ENCODE measurements at regions not wholly inside any gene's neighbourhood (a gene's known extent, or its start where the extent isn't known, plus 50 kb on each side); places are given as distances from the start of the nearest gene placed in this dataset.
"Not testable (repeated sequence)": the region's sequence is repeated elsewhere in the genome, so short reads cannot be mapped to it uniquely, and the experiment has no call there.

GRCh38 chr1:105122041-105122440, 1372.3 kb downstream of the AMY1C start:
- H3K27ac Mint-ChIP-seq = no peak overlapping the region
- H3K36me3 Mint-ChIP-seq (ENCODE audit: low read depth) = no peaks in the 10 kb centered on the region
- H3K4me1 Mint-ChIP-seq = no peaks in the 10 kb centered on the region
- H3K9me3 Mint-ChIP-seq = peaks cover 7% of the 10 kb centered on the region
- H3K4me3 Mint-ChIP-seq = no peak overlapping the region
- no peak for ATAC-seq (replicated peaks)
- H3K27me3 Mint-ChIP-seq = no peaks in the 10 kb centered on the region

- H3K27ac Mint-ChIP-seq = no peak overlapping the region
- ATAC-seq (replicated peaks) = no peak
- peaks cover 15% of the 10 kb centered on the region for H3K9me3 Mint-ChIP-seq
- no peaks in the 10 kb centered on the region for H3K27me3 Mint-ChIP-seq
- no peak overlapping the region for H3K4me3 Mint-ChIP-seq
- no peaks in the 10 kb centered on the region for H3K36me3 Mint-ChIP-seq (ENCODE audit: low read depth)
- H3K4me1 Mint-ChIP-seq = no peaks in the 10 kb centered on the region
Measured at GRCh38 chr1:105137543-105138457, 1388.1 kb downstream of the AMY1C start.

- H3K4me1 Mint-ChIP-seq = no peaks in the 10 kb centered on the region
- no peak for ATAC-seq (replicated peaks)
- no peak overlapping the region for H3K27ac Mint-ChIP-seq
- no peaks in the 10 kb centered on the region for H3K27me3 Mint-ChIP-seq
- no peak overlapping the region for H3K4me3 Mint-ChIP-seq
- no peaks in the 10 kb centered on the region for H3K36me3 Mint-ChIP-seq (ENCODE audit: low read depth)
- H3K9me3 Mint-ChIP-seq = peaks cover 15% of the 10 kb centered on the region
Measured at GRCh38 chr1:105138458-105138893, 1388.8 kb downstream of the AMY1C start.

- Mint-ChIP-seq H3K4me3 (no peak overlapping the region), H3K36me3 (ENCODE audit: low read depth) (no peaks in the 10 kb centered on the region), H3K4me1 (no peaks in the 10 kb centered on the region), H3K27ac (no peak overlapping the region), H3K27me3 (no peaks in the 10 kb centered on the region), H3K9me3 (no peaks in the 10 kb centered on the region)
- no peak for ATAC-seq (replicated peaks)
Measured at GRCh38 chr1:105172788-105173187, 1423.1 kb downstream of the AMY1C start.

GRCh38 chr1:105180789-105181188, 1431.1 kb downstream of the AMY1C start:
- Mint-ChIP-seq H3K36me3 (ENCODE audit: low read depth) (no peaks in the 10 kb centered on the region), H3K27me3 (no peaks in the 10 kb centered on the region), H3K4me1 (no peaks in the 10 kb centered on the region), H3K4me3 (no peak overlapping the region), H3K9me3 (peaks cover 5% of the 10 kb centered on the region), H3K27ac (no peak overlapping the region)
- ATAC-seq (replicated peaks) = no peak

- H3K4me3 Mint-ChIP-seq = no peak overlapping the region
- ATAC-seq (replicated peaks) = no peak
Measured at GRCh38 chr1:105204836-105205371, 1455.2 kb downstream of the AMY1C start.

GRCh38 chr1:105208581-105208980, 1458.9 kb downstream of the AMY1C start:
- ATAC-seq (replicated peaks) = no peak
- Mint-ChIP-seq H3K27me3 (no peaks in the 10 kb centered on the region), H3K4me3 (no peak overlapping the region), H3K9me3 (peaks cover 7% of the 10 kb centered on the region), H3K27ac (no peak overlapping the region), H3K36me3 (ENCODE audit: low read depth) (no peaks in the 10 kb centered on the region), H3K4me1 (no peaks in the 10 kb centered on the region)

More at GRCh38 chr1:105204836-105205371, 1455.2 kb downstream of the AMY1C start:
- no peak overlapping the region for H3K27ac Mint-ChIP-seq
- no peaks in the 10 kb centered on the region for H3K36me3 Mint-ChIP-seq (ENCODE audit: low read depth)
- H3K27me3 Mint-ChIP-seq = no peaks in the 10 kb centered on the region
- H3K9me3 Mint-ChIP-seq = peaks cover 4% of the 10 kb centered on the region
- no peaks in the 10 kb centered on the region for H3K4me1 Mint-ChIP-seq

GRCh38 chr1:105210747-105211146, 1461.0 kb downstream of the AMY1C start:
- no peaks in the 10 kb centered on the region for H3K36me3 Mint-ChIP-seq (ENCODE audit: low read depth)
- no peak overlapping the region for H3K4me3 Mint-ChIP-seq
- H3K9me3 Mint-ChIP-seq = peaks cover 7% of the 10 kb centered on the region
- no peaks in the 10 kb centered on the region for H3K4me1 Mint-ChIP-seq
- no peak for ATAC-seq (replicated peaks)
- no peaks in the 10 kb centered on the region for H3K27me3 Mint-ChIP-seq
- no peak overlapping the region for H3K27ac Mint-ChIP-seq

- Mint-ChIP-seq H3K4me1 (no peaks in the 10 kb centered on the region), H3K9me3 (peaks cover 16% of the 10 kb centered on the region), H3K27ac (no peak overlapping the region), H3K4me3 (no peak overlapping the region), H3K27me3 (no peaks in the 10 kb centered on the region), H3K36me3 (ENCODE audit: low read depth) (no peaks in the 10 kb centered on the region)
- ATAC-seq (replicated peaks) = no peak
Measured at GRCh38 chr1:105231378-105231777, 1481.7 kb downstream of the AMY1C start.

GRCh38 chr1:105243411-105243810, 1493.7 kb downstream of the AMY1C start:
- Mint-ChIP-seq H3K9me3 (peaks cover 23% of the 10 kb centered on the region), H3K4me1 (no peaks in the 10 kb centered on the region), H3K27me3 (no peaks in the 10 kb centered on the region), H3K36me3 (ENCODE audit: low read depth) (no peaks in the 10 kb centered on the region), H3K4me3 (no peak overlapping the region), H3K27ac (no peak overlapping the region)
- no peak for ATAC-seq (replicated peaks)

GRCh38 chr1:105243969-105244368, 1494.3 kb downstream of the AMY1C start:
- Mint-ChIP-seq H3K27ac (no peak overlapping the region), H3K27me3 (no peaks in the 10 kb centered on the region), H3K4me1 (no peaks in the 10 kb centered on the region), H3K4me3 (no peak overlapping the region), H3K36me3 (ENCODE audit: low read depth) (no peaks in the 10 kb centered on the region), H3K9me3 (peaks cover 20% of the 10 kb centered on the region)
- no peak for ATAC-seq (replicated peaks)

- no peaks in the 10 kb centered on the region for H3K36me3 Mint-ChIP-seq (ENCODE audit: low read depth)
- H3K27ac Mint-ChIP-seq = no peak overlapping the region
Measured at GRCh38 chr1:105254906-105255305, 1505.2 kb downstream of the AMY1C start.

GRCh38 chr1:105260001-105260400, 1510.3 kb downstream of the AMY1C start:
- H3K27ac Mint-ChIP-seq = no peak overlapping the region

More at GRCh38 chr1:105254906-105255305, 1505.2 kb downstream of the AMY1C start:
- H3K4me3 Mint-ChIP-seq = no peak overlapping the region
- ATAC-seq (replicated peaks) = no peak
- no peaks in the 10 kb centered on the region for H3K4me1 Mint-ChIP-seq
- no peaks in the 10 kb centered on the region for H3K27me3 Mint-ChIP-seq
- peaks cover 8% of the 10 kb centered on the region for H3K9me3 Mint-ChIP-seq

GRCh38 chr1:105270966-105271365, 1521.3 kb downstream of the AMY1C start:
- Mint-ChIP-seq H3K36me3 (ENCODE audit: low read depth) (no peaks in the 10 kb centered on the region), H3K27ac (no peak overlapping the region), H3K27me3 (no peaks in the 10 kb centered on the region), H3K9me3 (peaks cover 21% of the 10 kb centered on the region), H3K4me1 (no peaks in the 10 kb centered on the region), H3K4me3 (no peak overlapping the region)
- ATAC-seq (replicated peaks) = no peak

More at GRCh38 chr1:105260001-105260400, 1510.3 kb downstream of the AMY1C start:
- Mint-ChIP-seq H3K9me3 (peaks cover 11% of the 10 kb centered on the region), H3K4me1 (no peaks in the 10 kb centered on the region), H3K27me3 (no peaks in the 10 kb centered on the region), H3K4me3 (no peak overlapping the region), H3K36me3 (ENCODE audit: low read depth) (no peaks in the 10 kb centered on the region)
- ATAC-seq (replicated peaks) = no peak

- H3K27me3 Mint-ChIP-seq; H3K27ac Mint-ChIP-seq; H3K36me3 Mint-ChIP-seq (ENCODE audit: low read depth); H3K4me3 Mint-ChIP-seq; H3K4me1 Mint-ChIP-seq; ATAC-seq (replicated peaks): not testable (repeated sequence)
- H3K9me3 Mint-ChIP-seq = peaks cover 20% of the 10 kb centered on the region
Measured at GRCh38 chr1:105272376-105272775, 1522.7 kb downstream of the AMY1C start.

Measured in activated T-helper 17 cell treated with anti-CD3 and anti-CD28 coated beads, Interleukin-2, amount 50 U/mL, for 72 hours (primary cell).